ENCODE measurements at regions not wholly inside any gene's neighbourhood (a gene's known extent, or its start where the extent isn't known, plus 50 kb on each side); places are given as distances from the start of the nearest gene placed in this dataset.

- no peak overlapping the region for H3K4me3 ChIP-seq (ENCODE audit: low read length)
- no peak for DNase-seq (ENCODE audit: low read depth)
- no peak for TF ChIP-seq CTCF (IDR thresholded peaks at IDR 0.05; ENCODE audit: insufficient read depth, low read depth, low read length, missing control alignments)
Observed at GRCh38 chr10:7000061-7000460, 410.8 kb downstream of the SFMBT2 start.

- H3K4me3 ChIP-seq (ENCODE audit: low read length): no peak overlapping the region
- no peak for TF ChIP-seq CTCF (IDR thresholded peaks at IDR 0.05; ENCODE audit: insufficient read depth, low read depth, low read length, missing control alignments)
- no peak for DNase-seq (ENCODE audit: low read depth)
Observed at GRCh38 chr10:6999232-6999925, 411.5 kb downstream of the SFMBT2 start.

- no peak for DNase-seq (ENCODE audit: low read depth)
- no peak for TF ChIP-seq CTCF (IDR thresholded peaks at IDR 0.05; ENCODE audit: insufficient read depth, low read depth, low read length, missing control alignments)
- H3K4me3 ChIP-seq (ENCODE audit: low read length): no peak overlapping the region
Observed at GRCh38 chr10:6997509-6997908, 413.3 kb downstream of the SFMBT2 start.

GRCh38 chr10:6996431-6996830, 414.4 kb downstream of the SFMBT2 start:
- TF ChIP-seq CTCF (IDR thresholded peaks at IDR 0.05; ENCODE audit: insufficient read depth, low read depth, low read length, missing control alignments): no peak
- no peak overlapping the region for H3K4me3 ChIP-seq (ENCODE audit: low read length)
- no peak for DNase-seq (ENCODE audit: low read depth)

GRCh38 chr10:6995831-6996230, 415.0 kb downstream of the SFMBT2 start:
- peak; percentile 3 for DNase-seq (ENCODE audit: low read depth)
- H3K4me3 ChIP-seq (ENCODE audit: low read length): no peak overlapping the region
- TF ChIP-seq CTCF (IDR thresholded peaks at IDR 0.05; ENCODE audit: insufficient read depth, low read depth, low read length, missing control alignments): no peak

GRCh38 chr10:6995341-6995740, 415.3 kb upstream of the PRKCQ start:
- TF ChIP-seq CTCF (IDR thresholded peaks at IDR 0.05; ENCODE audit: insufficient read depth, low read depth, low read length, missing control alignments): no peak
- no peak for DNase-seq (ENCODE audit: low read depth)

GRCh38 chr10:6990891-6991290, 410.8 kb upstream of the PRKCQ start:
- TF ChIP-seq CTCF (IDR thresholded peaks at IDR 0.05; ENCODE audit: insufficient read depth, low read depth, low read length, missing control alignments): no peak
- DNase-seq (ENCODE audit: low read depth): no peak
- H3K4me3 ChIP-seq (ENCODE audit: low read length): no peak overlapping the region

More at GRCh38 chr10:6995341-6995740, 415.3 kb upstream of the PRKCQ start:
- no peak overlapping the region for H3K4me3 ChIP-seq (ENCODE audit: low read length)

Data from epithelial cell of esophagus (primary cell).